ENCODE measurements at regions not wholly inside any gene's neighbourhood (a gene's known extent, or its start where the extent isn't known, plus 50 kb on each side); places are given as distances from the start of the nearest gene placed in this dataset.
A peak's percentile ranks its signal among the peaks of the same experiment; 100 is the strongest.

- no peak for TF ChIP-seq EGR1 (IDR thresholded peaks at IDR 0.05)
- TF ChIP-seq CEBPB (IDR thresholded peaks at IDR 0.05): no peak
Observed at GRCh38 chr9:13424872-13425271, 145.4 kb upstream of the MPDZ start.

DNA sequence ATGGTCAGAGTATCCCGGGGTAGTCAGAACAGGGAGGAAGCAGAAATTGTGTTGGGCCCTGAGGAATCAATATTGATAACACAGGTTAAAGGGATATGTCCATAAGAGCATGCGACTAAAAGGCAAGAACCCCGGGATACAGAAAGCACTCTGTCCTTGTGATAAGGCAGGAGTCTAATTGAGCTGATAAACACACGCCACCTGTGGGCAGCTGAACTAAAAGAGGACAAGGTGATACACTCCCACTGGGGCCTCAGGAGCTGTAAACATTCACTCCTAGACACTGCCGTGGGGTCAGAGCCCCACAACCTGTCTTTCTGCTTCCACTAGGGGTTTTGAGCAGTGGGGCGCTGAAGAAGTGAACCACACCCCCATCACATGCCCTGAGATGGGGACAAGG is 144.7 kb upstream of the MPDZ start:
- TF ChIP-seq CREB1 (IDR thresholded peaks at IDR 0.05; ENCODE audit: low read depth): no peak
- TF ChIP-seq RAD21 (IDR thresholded peaks at IDR 0.05; ENCODE audit: low read depth): peak; percentile 17; the same call in 1 of the 2 replicates
- TF ChIP-seq NFIC (IDR thresholded peaks at IDR 0.05): no peak
- TF ChIP-seq EGR1 (IDR thresholded peaks at IDR 0.05): no peak

- TF ChIP-seq ZBTB7A (IDR thresholded peaks at IDR 0.05; ENCODE audit: low read depth) (no peak), CREB1 (IDR thresholded peaks at IDR 0.05; ENCODE audit: low read depth) (no peak), CEBPB (IDR thresholded peaks at IDR 0.05) (no peak), TAF1 (IDR thresholded peaks at IDR 0.05; ENCODE audit: low read depth) (no peak), FOXM1 (IDR thresholded peaks at IDR 0.05; ENCODE audit: borderline replicate concordance, low read depth) (no peak), EGR1 (IDR thresholded peaks at IDR 0.05) (no peak), TCF12 (IDR thresholded peaks at IDR 0.05; ENCODE audit: low read depth) (no peak), USF1 (IDR thresholded peaks at IDR 0.05) (no peak)
Observed at GRCh38 chr9:13414349-13414748, 134.9 kb upstream of the MPDZ start.

DNA sequence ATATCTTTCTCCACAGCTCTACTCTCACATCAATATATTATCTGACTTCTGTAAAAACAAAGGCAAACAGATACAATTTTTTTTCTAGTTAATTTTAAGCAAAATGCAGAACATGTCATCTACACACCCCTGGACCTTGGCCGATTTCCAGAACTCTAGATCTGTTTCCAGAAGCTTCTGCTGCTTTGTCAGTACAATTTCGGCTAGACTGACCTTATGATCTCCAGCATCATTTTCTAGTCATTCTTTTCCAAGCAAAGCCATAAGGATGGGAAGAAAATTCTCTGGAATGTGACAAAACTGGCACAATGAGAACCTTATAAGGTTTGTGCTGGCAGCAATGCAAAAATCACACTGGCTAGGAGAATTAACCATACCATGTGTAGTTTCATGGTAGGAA is 132.8 kb upstream of the MPDZ start:
- TF ChIP-seq FOXM1 (IDR thresholded peaks at IDR 0.05; ENCODE audit: borderline replicate concordance, low read depth) (no peak), RAD21 (IDR thresholded peaks at IDR 0.05; ENCODE audit: low read depth) (no peak), TEAD4 (IDR thresholded peaks at IDR 0.05) (peak; percentile 20; the same call in 1 of the 2 replicates), CREB1 (IDR thresholded peaks at IDR 0.05; ENCODE audit: low read depth) (no peak)

GRCh38 chr9:13411791-13412190 is 132.3 kb upstream of the MPDZ start:
- TF ChIP-seq EGR1 (IDR thresholded peaks at IDR 0.05): no peak

- TF ChIP-seq, protein P1, sequence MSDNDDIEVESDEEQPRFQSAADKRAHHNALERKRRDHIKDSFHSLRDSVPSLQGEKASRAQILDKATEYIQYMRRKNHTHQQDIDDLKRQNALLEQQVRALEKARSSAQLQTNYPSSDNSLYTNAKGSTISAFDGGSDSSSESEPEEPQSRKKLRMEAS (IDR thresholded peaks at IDR 0.05): no peak
- TF ChIP-seq TAF1 (IDR thresholded peaks at IDR 0.05; ENCODE audit: low read depth) (no peak), RAD21 (IDR thresholded peaks at IDR 0.05; ENCODE audit: low read depth) (no peak), EGR1 (IDR thresholded peaks at IDR 0.05) (no peak), NFIC (IDR thresholded peaks at IDR 0.05) (peak; percentile 78)
Observed at GRCh38 chr9:13410566-13411031, 131.1 kb upstream of the MPDZ start.

DNA sequence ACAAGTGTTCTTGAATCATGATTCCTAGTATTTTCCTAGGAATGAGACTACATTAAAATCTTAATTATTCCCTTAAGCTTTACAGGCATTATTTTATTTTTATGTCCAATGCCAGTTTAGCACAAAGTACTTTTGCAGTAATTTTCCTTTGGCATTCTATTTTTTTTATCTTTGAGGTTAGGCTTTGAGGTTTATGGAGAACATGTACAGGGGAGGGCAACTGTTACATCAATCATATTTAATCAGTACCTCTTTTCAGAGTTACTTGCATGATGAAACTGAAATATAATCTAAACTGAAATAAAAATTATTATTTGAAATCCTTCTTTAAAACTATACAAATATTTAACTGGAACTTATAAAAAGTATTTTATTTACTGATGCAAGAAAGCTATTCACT is 118.2 kb upstream of the MPDZ start:
- TF ChIP-seq, protein P1 (IDR thresholded peaks at IDR 0.05): no peak
- no peak for TF ChIP-seq CREB1 (IDR thresholded peaks at IDR 0.05; ENCODE audit: low read depth)
- no peak for TF ChIP-seq NFIC (IDR thresholded peaks at IDR 0.05)
- TF ChIP-seq RAD21 (IDR thresholded peaks at IDR 0.05; ENCODE audit: low read depth): no peak
- no peak for TF ChIP-seq EP300 (IDR thresholded peaks at IDR 0.05; ENCODE audit: borderline replicate concordance)
- no peak for TF ChIP-seq TAF1 (IDR thresholded peaks at IDR 0.05; ENCODE audit: low read depth)
- TF ChIP-seq ZBTB7A (IDR thresholded peaks at IDR 0.05; ENCODE audit: low read depth): no peak
- TF ChIP-seq USF1 (IDR thresholded peaks at IDR 0.05): no peak
- no peak for TF ChIP-seq YY1 (IDR thresholded peaks at IDR 0.05; ENCODE audit: low read depth)

GRCh38 chr9:13397220-13397619 is 117.7 kb upstream of the MPDZ start:
- TF ChIP-seq FOXM1 (IDR thresholded peaks at IDR 0.05; ENCODE audit: borderline replicate concordance, low read depth) (no peak), CEBPB (IDR thresholded peaks at IDR 0.05) (no peak), EGR1 (IDR thresholded peaks at IDR 0.05) (no peak), RAD21 (IDR thresholded peaks at IDR 0.05; ENCODE audit: low read depth) (no peak), CREB1 (IDR thresholded peaks at IDR 0.05; ENCODE audit: low read depth) (no peak), TEAD4 (IDR thresholded peaks at IDR 0.05) (no peak), TCF12 (IDR thresholded peaks at IDR 0.05; ENCODE audit: low read depth) (no peak), ZBTB7A (IDR thresholded peaks at IDR 0.05; ENCODE audit: low read depth) (no peak), NFIC (IDR thresholded peaks at IDR 0.05) (no peak), EP300 (IDR thresholded peaks at IDR 0.05; ENCODE audit: borderline replicate concordance) (no peak), USF1 (IDR thresholded peaks at IDR 0.05) (no peak), TAF1 (IDR thresholded peaks at IDR 0.05; ENCODE audit: low read depth) (no peak), REST (IDR thresholded peaks at IDR 0.05; ENCODE audit: low read depth) (no peak), YY1 (IDR thresholded peaks at IDR 0.05; ENCODE audit: low read depth) (no peak)
- TF ChIP-seq, protein P1 (IDR thresholded peaks at IDR 0.05): no peak
